HG03439 (cell line): ENCODE measurements at regions not wholly inside any gene's neighbourhood (a gene's known extent, or its start where the extent isn't known, plus 50 kb on each side); places are given as distances from the start of the nearest gene placed in this dataset.
A peak's percentile ranks its signal among the peaks of the same experiment; 100 is the strongest.
"Not testable (repeated sequence)": the region's sequence is repeated elsewhere in the genome, so short reads cannot be mapped to it uniquely, and the experiment has no call there.

Experiments
- ATAC-seq: cut with Tn5 transposase; IDR thresholded peaks from one replicate; pipeline ENCODE4 v1.9.1; 2021; ENCODE audit warnings: mild to moderate bottlenecking, moderate library complexity; ENCODE audit not compliant: unreplicated experiment

- no peak for ATAC-seq
Measured at GRCh38 chr6:8655670-8656454, 220.5 kb upstream of the SLC35B3 start.

DNA sequence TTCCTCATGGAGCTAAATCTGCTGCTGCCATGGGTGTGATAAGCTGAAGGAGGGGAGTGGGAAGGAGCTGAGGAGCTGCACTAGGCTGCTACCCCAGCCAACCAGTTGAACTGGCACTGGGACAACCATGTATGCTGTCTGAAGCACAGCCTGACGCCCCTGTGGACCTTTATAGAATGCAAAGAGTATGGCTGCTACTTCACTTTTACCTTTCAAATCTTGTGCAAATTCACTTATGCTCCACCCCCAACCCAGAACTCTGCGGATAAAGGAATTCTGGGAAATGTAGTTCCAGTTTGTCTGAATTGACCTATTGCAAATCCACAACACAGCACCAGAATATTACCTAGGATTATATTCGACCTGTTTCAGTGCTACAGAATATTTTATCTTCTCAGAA lies 217.4 kb upstream of the SLC35B3 start:
- ATAC-seq, result no peak

DNA sequence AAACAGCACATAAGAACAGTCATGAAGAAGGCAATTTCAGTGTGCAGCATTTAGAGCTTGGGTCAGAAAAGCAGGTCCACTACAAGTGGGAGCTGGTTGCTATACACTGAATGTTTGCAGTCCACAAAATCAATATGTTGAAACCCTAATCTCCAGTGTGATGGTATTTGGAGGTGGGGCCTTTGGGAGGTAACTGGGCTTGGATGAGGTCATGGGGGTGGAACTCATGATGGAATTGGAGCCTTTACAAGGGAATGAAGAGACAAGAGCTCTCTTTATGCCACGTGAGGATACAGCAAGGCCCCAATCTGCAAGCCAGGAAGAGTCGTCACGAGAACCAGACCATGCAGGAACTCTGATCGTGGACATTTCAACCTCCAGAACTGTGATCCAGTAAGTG lies 216.7 kb upstream of the SLC35B3 start:
- no peak for ATAC-seq

GRCh38 chr6:8645212-8645611 lies 209.9 kb upstream of the SLC35B3 start:
- ATAC-seq, result no peak

DNA sequence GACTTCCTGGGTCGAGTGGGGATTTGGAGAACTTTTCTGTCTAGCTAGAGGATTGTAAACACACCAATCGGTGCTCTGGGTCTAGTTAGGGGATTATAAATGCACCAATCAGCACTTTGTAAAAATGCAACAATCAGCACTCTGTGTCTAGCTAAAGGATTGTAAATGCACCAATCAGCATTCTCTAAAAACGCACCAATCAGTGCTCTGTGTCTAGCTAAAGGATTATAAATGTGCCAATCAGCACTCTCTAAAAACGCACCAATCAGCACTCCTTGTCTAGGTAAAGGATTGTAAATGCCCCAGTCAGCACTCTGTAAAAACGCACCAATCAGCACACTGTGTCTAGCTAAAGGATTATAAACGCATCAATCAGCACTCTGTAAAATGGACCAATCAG lies 209.0 kb upstream of the SLC35B3 start:
- no peak for ATAC-seq

GRCh38 chr6:8642854-8643253 lies 207.5 kb upstream of the SLC35B3 start:
- ATAC-seq, result no peak

- ATAC-seq, result no peak
Measured at GRCh38 chr6:8642131-8642530, 206.8 kb upstream of the SLC35B3 start.

DNA sequence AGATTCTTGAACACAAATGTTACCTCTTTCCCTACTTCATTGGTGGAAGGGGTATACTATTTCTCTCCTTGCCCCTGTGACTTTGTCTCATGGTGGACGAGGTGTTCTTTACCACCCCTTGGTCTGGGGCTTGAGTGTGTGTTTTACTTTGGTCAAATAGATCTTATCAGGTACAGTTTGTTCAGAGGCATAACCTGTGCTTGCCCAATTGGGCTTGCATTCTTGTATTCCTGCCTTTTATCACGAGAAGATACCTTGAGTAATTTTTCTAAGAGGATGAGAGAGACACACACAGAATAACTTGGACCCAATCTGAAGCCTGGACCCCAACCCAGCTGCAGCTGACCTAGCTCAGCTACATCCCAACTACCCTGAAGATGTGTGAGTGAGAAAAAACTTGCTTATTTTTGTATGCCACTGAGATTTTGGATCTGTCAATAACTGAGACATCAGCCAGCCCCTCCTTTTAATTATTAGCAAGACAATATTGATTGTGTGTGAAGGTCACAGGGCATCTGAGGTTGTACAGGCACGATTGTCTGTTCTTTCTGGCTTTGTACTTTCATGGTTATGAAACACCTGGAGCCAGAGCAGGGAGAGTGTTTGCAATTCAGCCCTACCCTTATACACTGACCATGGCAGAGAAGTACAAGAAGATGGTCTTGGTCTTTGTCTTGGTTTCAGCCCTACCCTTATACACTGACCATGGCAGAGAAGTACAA lies 204.7 kb upstream of the SLC35B3 start:
- no peak for ATAC-seq

DNA sequence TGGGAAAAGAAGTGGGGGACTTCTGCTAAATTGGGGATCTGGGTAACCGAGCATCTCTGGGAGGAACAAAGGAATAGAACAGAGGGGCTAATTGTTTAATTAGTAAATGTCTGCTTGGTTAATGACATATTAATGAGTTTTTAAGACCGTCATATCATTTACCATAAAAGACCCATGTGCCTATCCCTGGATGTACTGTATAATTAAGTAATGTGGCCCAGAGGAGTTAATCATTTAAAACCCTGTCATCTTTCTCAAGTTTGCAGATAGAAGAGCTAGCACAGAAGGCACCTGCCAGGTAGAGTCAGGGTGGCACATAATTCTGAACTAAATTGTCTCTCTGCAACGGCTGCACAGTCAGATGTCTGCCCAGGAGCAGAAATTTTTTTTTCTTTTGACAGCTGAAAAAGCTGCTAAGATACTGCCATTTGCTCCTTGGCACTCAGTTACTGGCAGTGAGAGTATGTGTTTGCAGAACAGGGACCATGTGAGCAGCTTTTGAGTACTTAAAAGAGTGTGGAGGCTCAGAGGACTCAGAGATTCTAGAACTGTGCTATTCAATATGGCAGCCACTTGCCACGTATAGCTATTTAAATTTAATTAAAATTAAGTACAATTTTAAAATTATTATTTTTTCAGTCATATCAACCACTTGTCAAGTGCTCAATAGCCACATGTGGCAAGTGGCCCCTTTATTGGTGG lies 202.7 kb upstream of the SLC35B3 start:
- no peak for ATAC-seq

GRCh38 chr6:8633762-8634161 lies 198.4 kb upstream of the SLC35B3 start:
- ATAC-seq, result no peak

GRCh38 chr6:8628736-8629135 lies 193.4 kb upstream of the SLC35B3 start:
- ATAC-seq, result no peak

DNA sequence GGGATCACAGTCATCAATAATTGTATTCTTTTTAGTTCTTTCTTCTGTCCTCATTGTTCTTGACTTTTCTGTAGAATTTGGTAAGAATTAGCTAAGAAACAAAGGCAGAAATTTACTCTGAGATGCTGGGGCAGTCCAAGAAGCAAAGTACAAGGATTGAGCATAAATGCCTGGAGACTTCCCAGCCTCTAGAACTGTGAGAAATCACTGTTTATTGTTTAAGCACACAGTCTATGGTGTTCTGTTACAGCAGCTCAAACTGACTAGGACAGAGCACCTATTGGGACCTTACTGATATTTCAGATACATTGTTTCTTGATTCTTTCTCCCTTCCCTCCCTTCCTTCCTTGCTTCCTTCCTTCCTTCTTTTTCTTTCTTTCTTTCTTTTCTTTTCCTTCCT lies 192.7 kb upstream of the SLC35B3 start:
- ATAC-seq, result no peak

DNA sequence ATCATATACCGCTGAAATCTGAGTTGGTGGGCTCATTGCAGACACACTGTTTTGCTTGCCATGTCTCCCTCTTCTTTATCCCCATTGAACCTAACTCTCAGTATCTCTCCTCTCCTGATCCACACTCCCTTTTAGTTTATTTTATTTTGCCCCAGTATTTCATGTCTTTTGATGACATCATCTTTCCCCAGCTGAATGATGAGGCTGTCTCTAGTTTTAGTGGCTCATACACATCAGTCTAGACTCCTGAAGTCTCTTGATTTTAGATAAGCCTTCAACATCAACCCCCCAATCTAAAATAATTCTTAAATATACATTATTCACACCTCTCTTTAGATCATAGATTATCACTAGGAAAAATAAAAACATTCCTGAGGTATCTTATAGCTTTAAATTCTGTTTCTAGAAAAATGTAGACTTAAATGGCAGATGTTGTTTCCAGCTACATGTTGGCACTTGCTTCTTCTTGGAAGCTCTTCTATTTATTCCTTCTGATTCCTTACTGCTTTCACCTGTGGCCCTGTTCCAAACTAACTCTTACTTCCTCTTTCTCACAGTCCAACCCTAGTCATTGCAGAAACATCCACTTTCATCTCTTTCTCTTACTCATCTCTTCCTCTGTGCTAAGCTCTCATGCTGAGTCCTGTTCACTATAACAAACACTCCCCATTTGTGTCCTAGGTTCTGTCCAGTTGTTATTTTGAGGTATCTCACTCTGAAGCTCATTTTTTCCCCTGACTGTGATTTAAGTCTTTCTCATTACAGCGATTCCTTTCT lies 191.9 kb upstream of the SLC35B3 start:
- ATAC-seq, result peak; percentile 63

DNA sequence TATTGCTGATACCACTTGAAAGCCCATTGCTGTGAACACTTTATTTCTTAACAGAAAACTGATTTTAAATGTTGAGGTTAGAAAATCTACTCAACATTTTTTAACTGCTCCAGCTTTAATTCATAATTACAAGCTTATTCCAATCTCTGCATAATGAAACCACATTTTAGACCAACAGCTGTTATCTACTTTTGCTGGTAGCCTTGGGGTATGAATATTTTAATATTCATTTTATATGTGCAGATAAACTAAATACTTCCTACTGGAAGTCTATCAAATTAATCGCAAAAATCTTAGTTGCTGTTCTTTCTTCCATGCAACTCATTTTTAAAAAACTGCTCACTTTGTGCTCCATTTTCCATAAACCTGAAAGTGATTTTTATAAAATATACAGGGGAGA lies 189.3 kb upstream of the SLC35B3 start:
- no peak for ATAC-seq

DNA sequence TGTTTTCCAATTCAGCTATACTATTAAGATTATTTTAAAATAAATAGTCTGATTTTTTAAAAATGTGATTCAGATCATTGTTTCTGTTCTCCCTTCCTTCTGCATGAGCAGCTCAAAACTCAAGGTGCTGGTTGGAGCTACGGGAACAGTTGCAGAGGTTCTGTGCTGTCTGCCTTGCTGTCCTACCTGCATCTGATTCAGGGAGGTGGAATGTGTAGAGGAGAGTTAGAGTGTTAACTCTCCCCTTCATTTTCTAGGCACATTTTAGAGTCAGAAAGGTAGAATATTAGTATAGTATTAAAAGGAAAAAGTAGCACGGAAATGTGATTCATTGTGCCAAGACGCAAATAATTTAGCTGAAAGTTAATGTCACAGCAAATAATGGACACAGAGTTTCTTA lies 188.1 kb upstream of the SLC35B3 start:
- ATAC-seq, result no peak

GRCh38 chr6:8619853-8620252 lies 184.5 kb upstream of the SLC35B3 start:
- ATAC-seq, result no peak

DNA sequence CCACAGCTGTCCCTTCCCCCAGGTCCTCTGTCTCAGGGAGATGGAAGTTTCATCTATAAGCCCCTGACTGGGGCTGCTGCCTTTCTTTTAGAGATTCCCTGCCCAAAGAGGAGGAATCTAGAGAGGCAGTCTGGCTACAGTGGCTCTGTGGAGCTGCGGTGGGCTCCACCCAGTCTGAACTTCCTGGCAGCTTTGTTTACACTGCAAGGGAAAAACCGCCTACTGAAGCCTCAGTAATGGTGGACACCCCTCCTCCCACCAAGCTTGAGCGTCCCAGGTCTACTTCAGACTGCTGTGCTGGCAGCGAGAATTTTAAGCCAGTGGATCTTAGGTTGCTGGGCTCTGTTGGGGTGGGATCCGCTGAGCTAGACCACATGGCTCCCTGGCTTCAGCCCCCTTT lies 184.1 kb upstream of the SLC35B3 start:
- not testable (repeated sequence) for ATAC-seq

GRCh38 chr6:8608737-8609136 lies 173.4 kb upstream of the SLC35B3 start:
- no peak for ATAC-seq

- ATAC-seq, result no peak
Measured at GRCh38 chr6:8589941-8590729, 154.8 kb upstream of the SLC35B3 start.

GRCh38 chr6:8588176-8588575 lies 152.8 kb upstream of the SLC35B3 start:
- ATAC-seq, result no peak
